ENCODE measurements at regions not wholly inside any gene's neighbourhood (a gene's known extent, or its start where the extent isn't known, plus 50 kb on each side); places are given as distances from the start of the nearest gene placed in this dataset.
"Not testable (repeated sequence)": the region's sequence is repeated elsewhere in the genome, so short reads cannot be mapped to it uniquely, and the experiment has no call there.

DNA sequence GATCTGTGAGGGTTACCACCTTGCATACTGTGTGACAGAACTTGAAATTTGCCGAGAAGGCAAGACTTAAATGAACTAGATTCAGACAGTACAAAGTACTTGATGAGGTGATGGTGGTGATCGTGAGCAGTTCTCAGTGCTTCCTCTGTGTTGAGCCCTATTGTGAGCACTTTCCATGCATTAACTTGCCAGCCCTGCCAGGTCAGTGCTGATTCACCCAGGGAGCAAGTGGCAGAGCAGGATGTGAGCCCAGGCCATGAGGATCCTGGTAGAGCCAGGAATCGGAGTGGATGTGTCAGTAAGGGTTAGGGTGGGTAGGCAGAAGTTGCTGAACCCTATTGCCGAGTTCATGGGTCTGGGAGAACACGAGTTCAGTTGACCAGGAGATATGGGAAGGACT lies 4545.7 kb upstream of the TPTE start:
- H3K4me1 ChIP-seq; DNase-seq; H3K27me3 ChIP-seq; H3K4me3 ChIP-seq (replicated peaks in 1 of 3); H3K27ac ChIP-seq; intact Hi-C loops (cut with DNase I); H3K9me3 ChIP-seq; H3K36me3 ChIP-seq: not testable (repeated sequence)
- no CpG with 5 or more reads among the region's 5 CpGs for WGBS, 2 donors

DNA sequence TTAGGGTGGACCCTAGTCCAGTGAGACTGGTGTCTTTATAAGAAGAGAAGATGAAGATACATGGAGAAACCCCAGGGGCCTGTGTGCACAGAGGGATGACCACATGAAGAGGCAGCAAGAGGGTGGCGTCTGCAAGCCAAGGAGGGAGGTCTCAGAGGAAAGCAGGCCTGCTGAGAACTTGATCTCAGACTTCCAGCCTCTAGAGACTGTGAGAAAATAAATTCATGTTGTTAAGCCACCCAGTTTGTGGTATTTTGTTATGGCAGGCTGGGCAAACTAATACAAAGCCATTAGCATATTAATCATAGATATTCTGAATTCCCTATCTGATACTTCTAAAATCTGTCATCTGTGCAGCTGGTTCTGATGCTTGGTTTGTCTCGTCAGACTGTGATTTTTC lies 4523.8 kb upstream of the TPTE start:
- H3K4me1 ChIP-seq; H3K27me3 ChIP-seq; intact Hi-C loops (cut with DNase I); H3K36me3 ChIP-seq; H3K4me3 ChIP-seq (replicated peaks in 1 of 3); H3K27ac ChIP-seq; DNase-seq; H3K9me3 ChIP-seq: not testable (repeated sequence)
- no CpG with 5 or more reads among the region's 2 CpGs for WGBS, 2 donors

DNA sequence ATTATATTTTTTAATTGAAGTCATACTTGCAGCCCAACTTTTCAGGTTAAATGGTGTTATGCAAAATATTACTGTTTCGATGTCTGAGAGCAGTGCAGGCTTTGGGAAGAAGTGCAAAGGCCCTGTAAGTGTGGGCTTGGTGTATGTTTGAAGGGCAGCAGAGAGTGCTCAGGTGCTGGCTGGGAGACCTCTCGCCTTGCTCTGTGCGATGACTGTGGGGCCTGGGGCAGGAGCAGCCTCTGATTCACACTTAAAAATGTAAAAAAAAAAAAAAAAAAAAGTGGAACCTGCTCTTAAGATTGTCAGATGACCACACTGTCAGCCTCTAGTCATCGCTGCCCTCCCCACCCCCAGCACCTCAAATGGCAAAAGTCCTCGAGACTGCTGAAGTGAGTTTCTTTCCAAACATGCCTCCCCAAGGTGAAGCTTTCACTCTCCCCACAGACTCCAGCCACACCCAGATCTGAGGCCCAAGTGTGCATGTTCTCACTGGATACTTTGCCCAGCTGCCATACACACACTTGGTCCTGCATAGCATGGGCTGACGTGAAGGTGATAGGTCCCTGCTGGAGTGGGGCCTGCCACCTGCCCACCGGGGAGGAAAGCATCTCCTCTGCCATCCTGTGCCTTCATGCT lies 4505.8 kb upstream of the TPTE start:
- WGBS, 2 donors, result no CpG with 5 or more reads among the region's 7 CpGs
- intact Hi-C loops (cut with DNase I), result not testable (repeated sequence)

DNA sequence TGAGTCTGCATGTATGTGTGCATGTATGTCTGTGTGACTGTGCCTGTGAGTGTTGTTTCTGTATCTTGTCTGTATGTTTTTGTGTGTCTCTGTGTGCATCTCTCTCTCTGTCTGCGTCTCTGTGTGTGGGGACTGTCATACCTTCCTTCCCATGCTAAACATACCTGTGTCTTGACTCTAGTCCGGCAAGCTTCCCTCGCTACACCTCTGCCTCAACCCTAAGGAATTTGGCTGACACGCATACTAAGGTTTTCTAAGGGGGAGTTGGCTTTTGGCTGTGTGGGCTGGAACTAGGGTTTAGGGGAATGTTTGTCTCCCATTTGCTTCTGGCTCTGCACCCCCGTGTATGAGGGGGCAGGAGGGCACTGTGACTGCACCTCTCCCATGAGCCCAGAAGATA lies 4500.9 kb upstream of the TPTE start:
- H3K9me3 ChIP-seq; H3K27ac ChIP-seq; H3K27me3 ChIP-seq; DNase-seq; H3K4me1 ChIP-seq; intact Hi-C loops (cut with DNase I); H3K4me3 ChIP-seq (replicated peaks in 1 of 3); H3K36me3 ChIP-seq: not testable (repeated sequence)
- WGBS, 2 donors, result no CpG with 5 or more reads among the region's 5 CpGs

More for the DNA sequence above, 4505.8 kb upstream of the TPTE start:
- H3K4me1 ChIP-seq; H3K27ac ChIP-seq; H3K4me3 ChIP-seq (replicated peaks in 1 of 3); H3K36me3 ChIP-seq; H3K27me3 ChIP-seq; H3K9me3 ChIP-seq; DNase-seq: not testable (repeated sequence)

DNA sequence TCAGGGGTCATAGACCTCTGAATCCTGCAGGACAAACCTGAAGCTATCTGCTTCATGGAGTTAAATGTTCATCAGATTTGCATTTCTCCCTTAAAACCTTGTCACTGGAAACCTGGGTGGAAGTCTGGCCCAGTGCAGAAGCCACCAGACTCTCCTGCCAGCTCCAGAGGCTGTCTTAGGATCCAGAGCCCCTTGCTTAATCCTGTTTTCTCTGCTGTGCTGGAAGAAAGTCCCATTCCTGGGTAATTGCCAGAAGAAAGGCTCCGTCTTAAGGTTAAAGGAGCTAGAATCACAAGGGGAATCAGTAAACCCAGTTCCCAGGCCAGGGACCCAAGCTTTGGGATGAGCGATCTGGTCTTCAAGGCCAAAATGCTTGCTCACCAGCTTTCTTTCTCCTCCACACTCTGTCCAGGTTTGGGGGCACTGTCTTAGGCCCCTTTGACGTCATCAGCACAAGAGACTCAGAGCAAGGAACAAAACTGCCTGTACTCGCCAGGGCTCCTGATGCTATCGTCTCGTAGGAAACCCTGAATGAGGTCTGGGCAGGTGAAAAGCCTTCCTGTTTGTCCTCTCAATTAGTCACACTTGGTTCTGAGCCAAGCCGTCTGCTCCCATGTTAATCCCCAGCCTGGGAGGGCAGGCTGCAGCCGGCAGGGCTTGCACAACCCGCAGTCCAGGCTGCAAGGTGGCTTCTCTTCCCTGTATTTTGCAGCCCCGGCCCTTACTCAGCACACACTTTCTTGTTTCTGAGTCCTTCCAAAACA lies 4500.2 kb upstream of the TPTE start:
- H3K36me3 ChIP-seq; intact Hi-C loops (cut with DNase I): not testable (repeated sequence)

DNA sequence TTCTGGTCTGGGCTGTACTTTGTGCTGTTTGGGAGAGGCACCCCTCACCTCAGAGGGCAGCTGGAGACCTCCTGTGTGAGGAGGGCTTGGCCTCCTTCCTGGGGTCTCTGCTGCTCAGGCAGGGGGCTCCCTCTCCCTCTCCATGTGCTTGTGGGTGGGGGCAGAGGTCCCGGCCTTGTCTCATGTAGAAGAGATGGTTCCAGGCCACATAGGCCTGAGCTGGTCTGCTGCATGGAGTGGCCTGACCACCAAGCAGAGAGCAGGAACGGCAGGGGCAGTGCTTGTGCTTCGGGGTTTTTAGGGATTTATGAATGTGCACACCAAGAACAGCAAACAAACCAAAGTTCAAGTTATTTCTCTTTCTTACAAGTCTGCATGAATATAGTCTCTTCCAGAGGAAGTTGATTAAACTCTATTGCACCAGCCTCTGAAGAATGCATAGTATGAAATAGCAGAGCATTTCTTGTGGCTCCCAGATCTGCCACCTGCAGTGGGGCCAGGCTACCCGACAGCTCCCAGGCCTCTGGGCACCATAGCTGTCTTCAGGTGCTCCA lies 4499.6 kb upstream of the TPTE start:
- H3K9me3 ChIP-seq; H3K4me3 ChIP-seq (replicated peaks in 1 of 3); intact Hi-C loops (cut with DNase I); H3K36me3 ChIP-seq; DNase-seq; H3K4me1 ChIP-seq; H3K27ac ChIP-seq; H3K27me3 ChIP-seq: not testable (repeated sequence)
- WGBS, 2 donors, result no CpG with 5 or more reads among the region's 4 CpGs

More for the DNA sequence above, 4500.2 kb upstream of the TPTE start:
- DNase-seq; H3K9me3 ChIP-seq; H3K27me3 ChIP-seq; H3K4me1 ChIP-seq; H3K4me3 ChIP-seq (replicated peaks in 1 of 3); H3K27ac ChIP-seq: not testable (repeated sequence)
- WGBS, 2 donors, result no CpG with 5 or more reads among the region's 10 CpGs

DNA sequence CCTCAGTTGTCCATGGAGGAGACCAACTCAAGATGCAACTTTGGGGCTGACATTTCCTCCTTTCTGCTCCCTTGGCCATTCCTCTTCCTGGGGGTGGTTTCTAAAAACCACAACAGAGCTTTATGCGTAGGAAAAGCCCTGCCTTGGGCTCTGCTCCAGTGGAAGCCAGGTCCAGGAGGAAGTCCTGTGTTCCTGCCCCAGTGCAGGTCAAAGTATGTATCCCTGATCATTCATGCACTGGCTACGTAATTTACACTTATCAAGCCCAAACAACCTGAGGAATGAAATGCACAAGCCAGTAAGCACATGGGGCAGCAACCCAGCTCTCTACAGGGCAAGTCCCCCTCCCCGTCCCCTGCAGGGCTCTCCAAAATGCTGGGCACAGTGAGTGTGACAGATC lies 4498.1 kb upstream of the TPTE start:
- H3K4me1 ChIP-seq; DNase-seq; H3K27ac ChIP-seq; H3K4me3 ChIP-seq (replicated peaks in 1 of 3); H3K9me3 ChIP-seq; intact Hi-C loops (cut with DNase I); H3K36me3 ChIP-seq; H3K27me3 ChIP-seq: not testable (repeated sequence)
- no CpG with 5 or more reads among the region's 3 CpGs for WGBS, 2 donors

DNA sequence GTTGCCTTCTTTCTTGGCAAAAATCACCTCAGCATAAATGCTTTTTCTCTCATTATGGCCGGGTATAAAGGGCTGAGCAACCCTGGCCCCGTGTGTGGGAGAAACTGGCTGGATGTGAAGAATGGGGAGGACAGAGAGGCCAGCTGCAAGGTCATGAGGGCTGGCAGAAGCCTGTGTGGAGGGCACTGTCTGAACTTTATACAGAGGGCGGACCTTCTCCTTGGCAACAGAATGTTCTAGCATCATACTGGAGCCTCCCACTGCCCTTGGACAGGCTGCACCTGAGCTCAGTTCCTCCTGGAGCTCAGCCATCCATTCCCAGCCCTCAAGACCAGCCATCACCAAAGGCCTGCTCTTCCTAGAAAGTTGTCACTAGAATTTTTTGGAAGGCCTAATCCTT lies 4496.2 kb upstream of the TPTE start:
- WGBS, 2 donors, result no CpG with 5 or more reads among the region's 3 CpGs
- H3K9me3 ChIP-seq; H3K36me3 ChIP-seq; H3K4me1 ChIP-seq; DNase-seq; H3K4me3 ChIP-seq (replicated peaks in 1 of 3); H3K27ac ChIP-seq; intact Hi-C loops (cut with DNase I); H3K27me3 ChIP-seq: not testable (repeated sequence)

DNA sequence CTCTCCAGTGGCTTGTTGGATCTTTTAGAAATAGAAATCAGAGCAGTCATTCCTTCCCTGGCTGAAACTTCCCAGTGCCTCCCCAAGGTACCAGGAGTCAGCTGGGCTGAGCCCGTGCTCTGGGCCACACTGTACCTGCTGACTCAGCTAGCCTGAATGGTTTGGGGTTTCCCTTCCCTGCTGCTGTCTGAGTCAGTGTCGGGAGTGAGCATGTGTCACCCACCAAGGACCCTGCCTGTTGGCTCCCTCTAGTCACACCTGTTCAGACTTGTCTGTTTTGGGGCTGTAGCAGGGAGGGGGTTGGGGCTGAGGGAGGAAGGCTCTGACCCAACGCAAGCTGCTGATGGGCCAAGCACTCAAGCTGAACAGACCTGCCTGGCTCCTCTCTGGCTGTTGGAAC lies 4493.9 kb upstream of the TPTE start:
- DNase-seq; H3K27ac ChIP-seq; intact Hi-C loops (cut with DNase I); H3K4me3 ChIP-seq (replicated peaks in 1 of 3); H3K4me1 ChIP-seq; H3K9me3 ChIP-seq; H3K27me3 ChIP-seq; H3K36me3 ChIP-seq: not testable (repeated sequence)
- WGBS, 2 donors, result no CpG with 5 or more reads among the region's 3 CpGs

DNA sequence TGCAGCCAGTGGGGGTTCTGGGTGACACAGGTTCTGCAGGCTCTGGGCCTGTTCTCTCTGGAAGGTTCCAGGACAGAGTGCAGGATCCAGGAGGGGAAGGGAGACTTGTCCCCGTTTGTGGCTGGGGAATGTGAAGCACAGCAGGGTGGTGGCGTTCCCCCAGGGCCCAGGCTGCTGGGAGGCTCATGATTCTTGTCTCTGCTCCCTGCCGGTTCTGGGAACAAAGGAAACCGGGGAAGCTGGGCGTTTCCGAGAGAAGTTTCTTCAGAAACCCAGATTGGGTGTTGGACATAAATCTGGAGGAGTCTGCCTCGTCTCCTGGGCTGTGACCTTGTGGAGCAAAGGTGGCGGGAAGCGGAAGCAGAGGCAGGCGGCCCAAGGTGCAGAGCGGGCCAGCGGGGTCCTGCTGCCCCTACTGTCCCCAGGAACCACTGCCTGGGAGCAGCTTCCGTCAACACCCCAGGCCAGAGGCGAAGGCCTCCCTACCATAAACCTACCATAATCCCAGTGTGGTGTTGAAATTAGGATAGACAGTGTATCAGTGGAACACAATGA lies 4487.2 kb upstream of the TPTE start:
- DNase-seq; H3K27ac ChIP-seq; H3K4me3 ChIP-seq (replicated peaks in 1 of 3); H3K36me3 ChIP-seq; H3K27me3 ChIP-seq; H3K4me1 ChIP-seq; H3K9me3 ChIP-seq; intact Hi-C loops (cut with DNase I): not testable (repeated sequence)
- no CpG with 5 or more reads among the region's 14 CpGs for WGBS, 2 donors

DNA sequence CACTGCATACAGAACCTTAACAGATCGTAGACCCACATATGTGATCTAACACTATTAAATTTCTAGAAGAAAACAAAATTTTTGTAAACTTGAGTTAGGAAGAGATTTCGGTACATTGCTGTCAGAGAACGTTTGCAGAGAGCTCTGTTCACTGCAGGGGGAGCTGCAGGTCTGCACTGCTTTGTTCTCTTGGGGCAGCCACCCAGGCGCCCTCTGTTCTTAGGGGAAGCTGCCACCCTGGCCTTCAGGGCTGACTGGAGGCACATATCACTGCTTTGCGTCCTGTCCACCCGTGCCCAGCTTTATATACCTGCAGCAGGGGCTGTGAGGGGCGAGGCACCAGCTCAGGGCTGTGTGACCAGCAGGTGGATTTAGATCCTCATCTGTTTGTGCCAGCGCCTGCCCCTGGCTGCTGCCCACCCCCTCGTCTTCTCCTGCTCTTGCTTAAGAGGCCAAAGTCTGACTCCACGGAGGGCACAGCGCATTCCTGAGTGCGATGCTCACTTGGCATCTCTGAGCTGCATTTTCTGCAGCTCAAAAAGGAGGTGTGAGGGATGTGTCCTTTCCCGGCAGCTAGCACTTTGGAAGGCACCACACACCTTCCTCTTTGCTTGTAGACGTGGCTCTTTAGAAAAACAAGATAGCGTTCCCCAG lies 4486.4 kb upstream of the TPTE start:
- H3K27ac ChIP-seq; H3K27me3 ChIP-seq; intact Hi-C loops (cut with DNase I); H3K4me3 ChIP-seq (replicated peaks in 1 of 3); DNase-seq; H3K9me3 ChIP-seq; H3K4me1 ChIP-seq; H3K36me3 ChIP-seq: not testable (repeated sequence)
- WGBS, 2 donors, result no CpG with 5 or more reads among the region's 15 CpGs

DNA sequence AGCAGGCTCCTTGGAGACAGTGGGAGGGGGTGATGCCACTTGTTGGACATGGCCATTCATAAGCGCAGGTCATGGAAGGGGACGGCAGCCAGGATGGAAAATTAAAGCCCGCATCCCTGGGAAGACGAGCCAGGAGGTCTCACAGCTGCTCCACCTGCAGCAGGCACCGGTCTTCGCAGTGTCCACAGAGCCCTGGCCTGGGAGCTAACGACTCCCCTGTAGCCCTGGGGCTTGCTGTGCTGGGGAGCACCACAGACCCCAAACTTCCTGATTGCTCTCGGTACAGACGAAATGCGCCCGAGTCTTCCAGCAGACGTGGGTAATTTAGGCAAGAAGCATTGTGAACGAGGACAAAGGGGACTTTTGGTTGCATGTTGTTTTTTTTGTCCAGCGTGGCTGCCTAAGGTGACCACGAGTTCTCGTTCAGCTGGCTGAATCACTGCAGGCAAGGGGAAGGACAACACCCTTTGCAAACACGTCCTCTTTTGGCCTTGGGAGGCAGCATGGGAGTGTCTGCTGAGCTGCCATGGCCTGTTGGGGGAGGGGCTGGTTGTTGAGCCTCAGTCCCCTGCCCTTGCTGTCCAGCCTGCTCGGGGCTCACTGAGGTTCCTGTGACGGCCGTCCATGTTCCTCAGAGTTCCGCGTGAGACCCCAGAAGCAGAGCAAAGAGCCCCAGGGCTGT lies 4485.8 kb upstream of the TPTE start:
- H3K27ac ChIP-seq; intact Hi-C loops (cut with DNase I); H3K36me3 ChIP-seq; H3K4me3 ChIP-seq (replicated peaks in 1 of 3); H3K27me3 ChIP-seq; H3K4me1 ChIP-seq; H3K9me3 ChIP-seq; DNase-seq: not testable (repeated sequence)
- no CpG with 5 or more reads among the region's 22 CpGs for WGBS, 2 donors

Measured in thyroid gland (tissue), 4 donors.